NCI-H524 treated with DMSO at 0.1 percent for 48 hours (cell line): ENCODE measurements at regions not wholly inside any gene's neighbourhood (a gene's known extent, or its start where the extent isn't known, plus 50 kb on each side); places are given as distances from the start of the nearest gene placed in this dataset.

Experiments
- DNase-seq: peaks from one replicate; lab custom pipeline; 2025; lab: John Stamatoyannopoulos, UW

DNA sequence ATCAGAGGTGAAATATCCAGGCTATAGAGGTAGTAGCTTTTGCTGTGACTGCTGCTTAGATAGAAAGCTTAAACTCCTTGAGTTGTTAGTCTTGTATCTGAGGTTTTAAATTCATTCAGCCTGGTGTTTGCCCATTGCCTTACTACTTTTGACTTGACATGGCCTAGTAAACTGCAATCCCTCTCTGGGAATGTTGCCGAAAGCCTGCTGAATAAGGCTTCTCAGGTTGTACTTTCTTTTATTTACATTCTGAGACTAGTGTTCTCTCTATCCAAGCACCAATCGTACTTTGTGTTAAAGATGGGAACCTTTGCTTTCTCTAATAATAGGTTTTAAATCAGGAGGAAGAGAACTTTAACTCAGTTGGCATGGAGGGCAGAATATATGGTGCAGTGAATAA, 357.6 kb upstream of the CWC22 start:
- no peak for DNase-seq

DNA sequence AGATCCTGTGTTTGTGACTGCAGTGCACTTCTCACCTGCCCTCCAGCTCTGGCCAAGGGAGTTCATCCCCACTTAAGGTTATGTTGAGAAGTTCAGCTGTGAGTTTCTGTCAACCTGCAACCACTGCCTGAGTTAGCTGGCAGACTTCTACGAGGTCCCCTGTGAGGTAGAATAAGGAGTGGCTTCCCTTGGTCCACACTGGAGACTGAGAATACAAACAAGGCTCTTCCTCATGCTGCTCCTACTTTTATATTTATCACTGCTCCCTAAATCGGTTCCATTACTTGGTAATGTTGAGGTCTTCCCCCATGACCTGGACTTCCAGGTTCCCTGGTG, 353.2 kb upstream of the CWC22 start:
- DNase-seq = no peak

DNA sequence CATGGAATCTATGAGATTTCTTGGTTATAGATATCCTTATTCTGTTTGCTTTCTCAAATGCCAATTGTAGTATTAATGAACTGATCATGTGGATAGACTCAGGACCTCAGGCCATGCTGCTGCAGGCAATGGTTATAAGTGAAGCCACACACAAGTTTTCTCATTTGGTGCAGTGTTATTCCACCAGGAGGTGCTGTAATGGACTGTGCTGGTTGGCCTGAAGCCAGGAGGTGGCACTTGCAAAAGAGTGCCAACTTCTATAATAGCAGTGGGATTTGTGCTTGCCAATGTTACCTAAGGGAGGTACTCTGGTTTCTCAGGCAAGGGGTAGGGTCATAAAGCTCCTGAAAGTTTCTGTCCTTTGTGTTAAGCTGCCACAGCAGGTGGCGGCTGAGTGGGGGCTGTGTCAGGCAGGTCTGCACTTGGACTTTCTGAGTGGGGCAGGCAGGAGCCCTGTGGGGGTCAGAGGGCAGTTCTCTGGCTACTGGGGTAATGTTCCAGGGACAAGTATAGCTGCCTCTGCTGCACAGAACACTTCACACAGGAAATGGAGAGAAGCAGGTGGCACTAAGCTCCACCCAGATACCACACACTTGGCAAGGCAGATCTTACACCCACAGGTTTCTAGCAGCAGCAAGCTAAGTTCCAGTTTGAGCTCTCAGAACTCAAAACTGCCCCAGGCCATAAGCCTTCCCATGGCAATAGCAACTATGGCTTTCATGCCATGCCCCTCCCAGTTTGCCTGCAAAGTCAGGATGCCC, 352.6 kb upstream of the CWC22 start:
- DNase-seq = no peak

DNA sequence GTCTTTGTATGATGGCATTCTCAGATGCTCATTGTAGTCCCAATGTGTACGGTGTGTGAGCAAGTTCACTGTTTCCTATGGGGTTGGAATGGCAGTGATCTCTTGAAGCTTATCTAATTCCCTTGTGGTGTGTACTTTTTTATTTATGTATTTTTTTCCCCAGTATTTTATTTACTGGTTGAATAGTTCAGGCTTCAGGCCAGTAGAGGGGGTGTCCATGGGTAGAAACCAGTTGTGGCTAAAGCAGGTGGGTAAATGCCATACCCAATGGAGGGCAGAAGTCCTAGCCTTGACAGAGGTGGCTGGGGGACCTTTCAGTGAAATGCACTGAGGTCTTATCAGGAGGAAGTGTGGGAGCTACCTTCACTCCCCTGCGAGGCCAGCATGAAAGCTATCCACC, 351.4 kb upstream of the CWC22 start:
- no peak for DNase-seq

DNA sequence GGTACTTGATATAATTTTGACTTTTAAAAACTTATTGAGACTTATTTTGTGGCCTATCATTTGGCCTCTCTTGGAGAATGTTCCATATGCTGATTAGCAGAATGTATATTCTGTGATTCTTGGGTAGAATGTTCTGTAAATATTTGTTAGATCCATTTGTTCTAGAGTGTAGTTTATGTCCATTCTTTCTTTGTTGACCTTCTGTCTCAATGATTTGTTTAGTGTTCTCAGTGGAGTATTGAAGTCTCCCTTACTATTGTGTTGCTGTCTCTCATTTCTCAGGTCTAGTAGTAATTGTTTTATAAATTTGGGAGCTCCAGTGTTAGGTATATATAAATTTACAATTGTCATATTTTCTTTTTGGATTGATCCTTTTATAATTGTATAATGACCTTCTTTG, 349.6 kb upstream of the CWC22 start:
- DNase-seq = no peak

DNA sequence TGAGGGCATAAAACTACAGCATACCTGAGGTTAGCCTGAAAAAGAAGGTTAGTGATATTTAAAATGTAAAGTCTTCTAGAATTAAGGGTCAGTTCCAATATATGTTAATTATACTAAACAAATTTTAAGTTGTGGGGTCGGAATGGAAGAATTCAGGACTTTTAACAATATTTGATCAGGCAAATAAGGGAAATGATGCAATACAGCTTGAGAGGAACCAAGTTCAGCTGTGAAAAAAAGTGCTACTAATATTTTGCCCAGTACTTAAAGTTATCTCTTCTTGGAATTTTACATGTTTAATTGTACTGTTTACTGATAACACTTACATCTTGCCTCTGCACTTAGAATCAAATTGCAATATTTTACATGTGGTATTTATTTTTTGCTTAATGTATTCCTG, 345.5 kb upstream of the CWC22 start:
- DNase-seq = no peak

DNA sequence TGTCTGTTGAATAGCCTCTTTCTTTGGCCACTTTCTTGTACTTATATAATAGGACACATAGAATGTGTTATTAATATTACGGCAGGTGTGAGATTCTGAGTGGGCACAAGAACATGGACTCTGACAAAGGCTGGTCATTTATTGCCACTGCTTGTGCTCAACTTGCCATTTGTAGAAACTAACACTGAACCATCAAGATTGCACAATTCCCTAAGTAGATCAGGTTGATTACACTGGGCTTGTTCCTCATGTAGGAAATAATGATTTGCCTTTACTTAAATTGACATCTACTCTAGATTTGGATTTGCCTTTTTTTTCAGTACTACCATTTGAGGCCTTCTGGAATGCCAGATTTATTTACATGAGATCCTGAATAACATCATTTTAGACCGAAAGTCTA, 342.7 kb upstream of the CWC22 start:
- DNase-seq = no peak

DNA sequence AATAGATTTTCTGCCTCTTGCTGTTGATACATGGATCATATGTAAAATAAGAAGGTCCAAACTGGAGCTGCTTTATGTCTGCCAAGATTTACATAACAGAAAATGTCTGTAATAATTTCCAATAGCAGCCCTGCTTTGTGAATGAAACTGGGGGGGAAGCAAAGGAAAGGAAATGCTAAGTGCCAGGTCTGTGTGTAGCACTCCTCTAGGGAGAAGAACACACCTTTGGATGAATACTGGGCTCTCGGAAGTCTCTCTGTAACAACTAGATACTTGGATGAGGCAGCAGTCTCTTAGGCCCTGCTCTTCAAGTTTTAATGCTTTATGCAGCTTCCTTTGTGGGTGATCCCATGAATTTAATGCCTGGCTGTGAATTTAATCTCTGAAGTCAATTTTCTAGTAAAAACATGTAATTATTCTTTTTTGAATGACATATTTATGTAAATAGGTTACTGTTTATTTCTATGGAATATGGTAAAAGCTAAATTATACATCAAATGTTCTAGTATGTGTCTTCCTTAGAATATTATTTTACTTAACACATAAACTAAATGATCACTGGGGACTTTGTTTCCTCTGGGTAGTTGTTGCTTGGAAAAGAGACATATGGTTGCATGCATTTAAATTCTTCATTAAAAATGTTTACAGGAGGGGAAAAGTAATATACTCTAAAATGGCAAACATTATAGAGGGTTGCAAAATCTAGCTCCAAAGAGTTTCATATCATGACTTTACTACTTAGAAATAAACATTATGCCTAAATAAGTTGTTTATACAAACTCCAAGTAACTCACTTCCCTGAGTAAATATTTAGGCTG, 336.6 kb upstream of the CWC22 start:
- no peak for DNase-seq

DNA sequence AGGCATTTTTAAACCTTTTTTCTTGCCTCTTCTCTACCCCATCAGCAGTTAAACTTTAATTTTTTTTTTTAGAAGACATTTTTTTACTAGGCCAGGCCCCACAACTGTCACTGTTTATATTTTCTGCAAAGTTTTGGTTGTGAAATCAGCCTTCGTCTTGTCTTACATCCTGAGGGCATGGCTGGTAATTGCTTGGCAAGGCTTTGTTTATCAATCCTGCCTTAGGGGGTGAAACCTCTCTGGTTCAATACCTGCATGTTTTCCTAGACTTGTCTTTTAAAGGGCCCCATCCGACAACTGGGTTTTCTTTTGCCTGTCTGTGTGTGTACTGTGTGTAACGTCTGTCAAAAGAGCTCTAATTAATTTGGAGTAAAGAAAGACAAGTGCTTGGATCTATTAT, 330.0 kb upstream of the CWC22 start:
- DNase-seq = no peak

DNA sequence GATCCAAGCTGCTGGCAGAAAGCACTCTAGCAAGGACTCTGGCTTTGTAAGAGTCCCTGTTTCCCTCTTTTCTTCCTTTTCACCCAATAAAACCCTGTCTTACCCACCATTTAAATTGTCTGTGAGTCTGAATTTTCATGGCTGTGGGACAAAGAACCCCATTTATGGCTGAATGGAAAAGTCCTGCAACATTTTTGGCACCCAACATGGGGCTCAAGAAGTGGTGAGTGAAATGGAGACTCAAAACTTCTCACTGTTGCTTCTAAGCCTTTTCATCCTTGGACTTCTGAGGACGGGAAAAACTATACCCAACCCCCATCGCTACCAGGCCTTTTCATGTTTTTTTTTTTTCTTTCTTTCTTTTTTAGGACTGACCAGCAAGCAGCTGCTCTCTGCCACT, 329.5 kb upstream of the CWC22 start:
- no peak for DNase-seq

DNA sequence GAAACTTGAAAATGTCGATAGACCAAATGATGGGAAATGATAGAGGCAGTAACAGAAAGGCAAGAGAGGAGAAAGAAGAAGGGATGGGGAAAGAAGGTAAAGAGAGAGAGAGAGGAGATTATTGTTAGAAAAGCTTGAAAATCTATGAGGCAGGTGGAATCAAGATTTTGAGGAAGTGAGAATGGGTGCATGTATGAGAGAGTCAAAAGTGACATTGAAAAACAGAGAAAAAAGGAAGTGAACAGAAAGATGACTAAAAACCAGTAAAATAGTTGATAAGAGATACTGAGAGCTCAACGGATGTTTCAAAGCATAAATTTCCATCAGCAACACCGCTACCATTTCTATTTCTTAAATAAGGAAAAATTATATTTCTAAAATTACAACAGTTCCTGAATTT, 327.4 kb upstream of the CWC22 start:
- no peak for DNase-seq

DNA sequence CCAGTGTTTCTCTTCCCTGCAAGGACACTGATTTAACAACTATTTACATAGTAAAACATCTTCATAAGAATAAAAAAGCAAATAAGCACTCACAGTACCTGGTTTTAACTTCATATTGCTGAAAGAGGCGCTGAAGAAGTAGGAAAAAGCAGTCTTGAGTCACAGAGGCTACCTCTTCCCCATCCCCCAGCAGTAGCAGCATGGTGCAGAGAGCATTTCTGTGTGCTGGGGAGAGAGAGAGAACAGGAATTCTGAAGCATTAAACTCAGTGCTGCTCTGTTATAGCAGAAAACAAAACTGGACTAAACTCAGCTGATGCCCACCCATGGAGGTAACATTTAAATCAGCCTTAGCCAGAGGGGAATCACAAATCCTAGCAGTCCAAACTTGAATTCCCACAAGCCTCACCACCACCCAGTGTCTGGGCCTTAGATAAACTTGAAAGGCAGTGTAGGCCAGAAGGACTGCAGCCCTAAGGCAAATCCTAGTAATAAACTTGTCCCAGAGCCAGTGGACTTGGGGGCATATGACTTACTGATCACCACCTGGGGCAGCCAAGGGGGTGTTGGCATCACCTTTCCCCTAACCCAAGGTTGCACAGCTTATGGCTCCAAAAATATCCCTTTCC, 321.8 kb upstream of the CWC22 start:
- no peak for DNase-seq

DNA sequence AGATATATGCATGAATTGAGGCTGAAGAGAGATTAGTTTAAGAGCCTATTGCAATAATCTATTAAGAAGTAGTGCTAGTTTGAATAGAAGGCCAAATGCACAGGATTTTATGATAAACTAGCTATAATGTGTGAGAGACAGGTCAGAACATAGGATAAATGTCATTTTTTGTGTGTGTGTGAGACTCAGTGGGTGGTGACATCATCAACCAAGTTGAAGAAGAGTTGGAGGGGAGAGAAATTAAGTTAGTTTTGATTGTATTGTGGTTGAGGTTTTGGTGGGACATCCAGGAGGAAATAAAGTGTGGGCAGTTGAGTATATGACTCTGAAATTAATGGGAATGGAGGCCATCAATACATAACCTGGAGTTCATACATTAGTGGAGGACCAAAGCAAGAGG, 320.1 kb upstream of the CWC22 start:
- no peak for DNase-seq

DNA sequence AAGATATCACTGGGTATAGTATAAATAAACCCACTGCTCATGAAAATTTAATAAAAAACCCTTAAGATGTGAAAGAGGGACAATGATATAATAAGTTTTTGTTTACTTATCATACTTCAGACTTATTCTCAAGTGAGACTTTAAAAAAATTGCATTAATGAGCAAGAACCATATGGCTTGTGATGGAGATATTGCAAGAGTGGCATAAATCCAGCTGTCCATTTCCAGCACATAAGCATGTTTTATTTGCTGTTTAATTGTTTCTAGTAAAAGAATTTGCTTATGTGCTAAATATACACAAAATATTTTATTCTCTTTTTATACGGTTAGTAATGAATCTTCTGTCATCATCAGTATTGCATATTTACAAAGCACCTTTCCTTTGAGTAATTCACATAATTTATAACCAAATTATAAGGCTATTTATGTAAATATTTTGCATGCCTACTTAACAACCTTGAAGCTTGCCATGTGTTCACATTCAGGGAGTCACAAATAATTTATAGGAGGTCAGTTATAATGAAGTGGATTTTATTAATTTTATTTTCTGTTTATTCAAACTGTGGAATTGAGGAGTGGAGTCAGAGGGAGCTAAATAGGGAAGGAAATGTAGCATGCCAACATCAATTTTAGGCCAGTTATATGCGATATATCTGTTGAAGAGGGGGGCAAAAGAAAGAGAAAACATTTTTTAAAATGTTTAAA, 318.5 kb upstream of the CWC22 start:
- DNase-seq = peak; percentile 63

DNA sequence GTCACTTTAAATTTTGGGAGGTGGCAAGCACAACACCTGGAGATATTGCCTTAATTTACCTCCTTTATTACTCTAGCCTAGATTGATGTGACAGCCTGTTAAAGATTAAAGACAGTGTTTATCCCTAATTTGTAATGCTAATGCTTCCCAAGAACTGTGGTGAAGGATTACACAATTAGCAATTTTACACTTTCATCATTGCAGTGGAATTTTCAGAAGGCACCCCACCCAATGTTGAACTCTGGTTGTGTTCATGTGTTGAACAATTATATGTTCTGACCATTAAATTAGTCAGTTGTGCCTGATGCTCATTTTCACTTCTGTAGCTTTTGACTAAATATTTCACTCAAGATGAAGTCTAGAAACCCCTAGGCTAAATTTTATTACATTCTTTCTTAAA, 317.1 kb upstream of the CWC22 start:
- DNase-seq = no peak

DNA sequence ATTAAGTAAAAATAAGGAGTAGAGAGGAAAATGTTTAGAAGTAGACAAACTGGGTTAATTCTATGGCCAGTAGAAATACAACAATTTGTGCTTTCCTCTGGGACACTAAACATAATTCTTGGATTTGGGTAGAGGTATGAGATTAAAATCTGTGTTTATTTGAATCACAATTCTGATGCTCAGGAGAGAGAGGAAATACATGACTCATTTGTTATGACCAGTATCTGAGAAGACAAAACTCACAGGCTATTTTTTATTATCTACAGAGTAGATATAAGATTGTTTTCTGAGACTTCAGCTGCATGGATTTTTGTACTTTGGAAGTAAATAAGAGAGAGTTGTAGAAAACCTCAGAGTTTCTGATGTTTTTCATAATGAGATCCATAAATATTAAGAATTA, 315.7 kb upstream of the CWC22 start:
- DNase-seq = no peak

DNA sequence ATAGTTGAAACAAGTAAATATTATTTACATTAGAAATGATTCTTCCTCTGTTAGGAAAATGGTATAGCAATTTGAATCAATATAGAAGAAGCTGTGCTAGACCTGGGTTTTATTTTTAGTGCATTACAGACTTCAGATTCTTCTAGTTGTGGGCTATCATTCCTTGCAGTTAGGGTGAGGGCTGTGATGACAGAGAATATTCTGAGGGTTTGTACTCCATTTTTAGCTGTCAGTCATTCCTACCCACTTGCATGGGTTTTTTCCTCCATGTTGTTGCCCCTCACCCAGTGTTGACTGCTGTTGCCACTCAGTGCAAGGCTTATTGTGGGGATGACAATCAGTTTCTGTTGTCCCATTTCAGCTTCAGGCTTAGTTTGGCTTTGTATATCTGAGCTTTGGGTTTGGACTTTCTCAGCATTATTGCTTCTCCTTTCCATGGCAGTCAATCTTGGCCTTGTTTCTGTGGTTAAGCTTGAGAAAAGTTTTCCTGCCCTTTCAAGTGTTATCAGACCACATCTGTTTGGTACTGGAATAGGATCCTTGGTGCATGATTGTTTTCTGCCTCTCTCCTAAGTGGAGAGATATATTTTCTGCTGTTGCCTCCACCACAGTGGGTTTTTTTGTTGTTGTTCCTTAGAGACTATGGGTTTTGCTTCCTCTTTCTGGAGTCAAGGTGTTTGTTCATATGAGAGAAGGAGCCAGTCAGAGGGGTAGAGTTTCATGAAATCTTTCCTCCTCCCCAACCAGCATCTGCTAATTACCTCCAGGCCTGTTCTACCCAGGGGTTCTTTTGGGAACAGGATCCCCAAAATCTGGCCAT, 312.7 kb upstream of the CWC22 start:
- no peak for DNase-seq

DNA sequence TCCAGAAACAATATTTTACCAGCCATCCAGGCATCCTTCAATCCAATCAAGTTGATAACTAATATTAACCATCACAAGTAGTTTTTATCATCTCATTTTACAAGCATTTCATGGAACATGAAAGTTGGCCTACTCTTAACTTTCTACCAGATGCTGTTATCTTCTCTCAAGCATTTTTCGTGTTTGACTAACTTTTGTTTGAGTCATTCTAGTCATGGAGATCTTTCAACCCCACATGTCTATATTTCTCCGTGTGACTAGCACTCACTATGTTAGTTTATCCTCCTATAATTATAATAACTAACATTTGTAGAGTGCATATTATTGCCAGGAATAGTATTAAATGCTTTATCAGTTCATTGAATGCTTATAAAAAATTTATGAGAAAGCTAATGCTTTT, 307.0 kb upstream of the CWC22 start:
- DNase-seq = no peak

DNA sequence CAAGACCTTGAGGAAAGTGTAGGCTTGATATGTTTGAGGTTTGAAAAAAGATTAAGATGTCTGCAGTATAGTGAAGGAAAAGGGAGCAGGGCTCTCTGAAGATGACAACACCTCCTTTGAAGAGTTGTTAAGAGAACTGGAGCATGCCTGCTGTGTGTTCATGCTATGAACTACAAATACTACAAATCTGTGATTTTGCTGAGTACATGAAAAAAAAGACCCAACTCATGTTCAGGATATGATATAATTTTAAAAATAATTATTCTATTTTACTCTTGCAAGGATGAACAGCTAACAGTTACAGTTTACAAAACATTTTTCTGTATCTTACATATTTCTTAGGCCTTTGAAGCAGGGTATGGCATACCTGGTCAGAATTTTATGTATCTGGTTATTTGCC, 305.4 kb upstream of the CWC22 start:
- no peak for DNase-seq

DNA sequence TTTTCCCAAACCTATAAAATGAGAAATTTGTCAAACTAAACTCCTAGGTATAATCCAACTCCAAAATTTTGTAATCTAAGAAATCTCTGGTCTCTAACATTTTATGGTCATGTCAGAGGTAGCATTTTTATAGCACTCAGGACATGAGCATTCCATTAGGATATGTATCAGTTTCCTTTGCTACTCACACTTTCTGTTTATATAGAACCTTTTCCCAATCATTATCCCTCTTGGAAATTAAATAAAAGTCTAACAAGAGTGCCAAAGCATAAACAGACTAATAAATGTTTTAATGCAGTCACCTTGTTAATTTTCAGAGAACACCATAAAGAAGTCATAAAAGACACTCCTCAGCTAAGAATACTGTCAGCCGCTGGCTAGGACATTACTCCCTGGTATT, 300.0 kb upstream of the CWC22 start:
- DNase-seq = no peak

DNA sequence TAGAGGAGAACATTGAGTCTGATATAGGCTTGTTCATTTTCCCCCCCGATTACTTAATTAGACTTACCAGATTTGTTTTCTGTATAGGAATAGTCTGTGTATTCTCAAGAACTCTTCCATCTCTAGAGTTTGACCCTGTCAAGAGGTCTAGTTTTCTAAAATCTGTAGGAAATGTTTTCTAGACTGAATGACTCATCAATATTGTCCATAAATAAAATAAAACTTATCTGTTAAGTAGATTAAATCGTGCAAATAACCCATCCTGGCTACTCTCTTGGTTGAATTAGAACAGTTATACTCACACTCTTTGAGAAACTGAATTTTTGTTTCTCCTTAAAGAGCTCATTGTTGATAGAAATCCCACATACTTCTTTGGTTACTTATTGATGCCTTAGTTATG, 299.2 kb upstream of the CWC22 start:
- no peak for DNase-seq
